ENCODE measurements at regions not wholly inside any gene's neighbourhood (a gene's known extent, or its start where the extent isn't known, plus 50 kb on each side); places are given as distances from the start of the nearest gene placed in this dataset.

DNA sequence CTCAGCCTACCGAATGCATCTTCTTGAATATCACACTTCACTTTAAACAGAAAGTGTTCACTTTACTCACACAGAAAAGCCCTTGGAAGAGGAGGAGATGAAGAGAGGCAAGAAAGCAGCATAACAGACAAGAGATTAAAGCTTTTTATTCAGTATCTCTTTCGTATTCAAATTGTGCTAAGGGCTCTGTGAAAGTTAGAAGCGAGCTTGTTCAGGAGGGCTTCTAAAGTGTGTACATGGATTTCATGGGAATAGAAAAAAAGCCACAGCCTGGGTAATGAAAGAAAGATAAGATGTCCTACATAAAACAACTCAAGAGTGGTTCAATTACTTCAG is 531.9 kb downstream of the TMEM182 start:
- no peak overlapping the region for H3K27ac ChIP-seq (ENCODE audit: low read length)
- WGBS (ENCODE audit: insufficient coverage, insufficient read length): no CpG with 5 or more reads among the region's 3 CpGs
- H3K4me3 ChIP-seq (ENCODE audit: low read length): no peak overlapping the region
- no peaks in the 10 kb centered on the region for H3K27me3 ChIP-seq (ENCODE audit: control insufficient read depth, insufficient read depth, low read length)
- DNase-seq (ENCODE audit: low read depth, low spot score): no peak
- H3K4me1 ChIP-seq (ENCODE audit: control insufficient read depth, insufficient read depth, low read length): no peaks in the 10 kb centered on the region; the same call in 1 of the 2 replicates
- no peaks in the 10 kb centered on the region for H3K9me3 ChIP-seq (ENCODE audit: control insufficient read depth, insufficient read depth, low read length)
- no peaks in the 10 kb centered on the region for H3K36me3 ChIP-seq (ENCODE audit: control insufficient read depth, insufficient read depth, low read length)

DNA sequence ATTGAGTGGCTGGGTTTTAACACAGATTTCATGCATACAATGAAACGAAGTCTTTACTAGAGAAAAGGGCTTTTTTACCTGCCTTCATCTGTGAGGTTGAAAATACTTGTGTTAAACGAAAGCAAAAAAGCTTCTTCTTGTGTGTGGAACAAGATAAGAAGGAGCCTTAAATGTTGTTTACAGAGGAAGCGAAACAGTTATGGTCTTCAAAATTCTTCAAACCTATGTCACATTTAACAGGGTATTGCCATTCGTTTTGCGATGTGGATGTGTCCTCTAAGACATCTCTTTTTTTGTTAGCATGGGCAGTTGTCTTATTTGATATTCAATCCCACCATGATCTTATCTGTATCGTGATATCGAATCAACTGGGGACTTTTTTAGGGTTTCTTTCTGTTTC is 532.6 kb downstream of the TMEM182 start:
- H3K36me3 ChIP-seq (ENCODE audit: control insufficient read depth, insufficient read depth, low read length): no peaks in the 10 kb centered on the region
- H3K9me3 ChIP-seq (ENCODE audit: control insufficient read depth, insufficient read depth, low read length): no peaks in the 10 kb centered on the region
- H3K4me3 ChIP-seq (ENCODE audit: low read length): no peak overlapping the region
- H3K4me1 ChIP-seq (ENCODE audit: control insufficient read depth, insufficient read depth, low read length): no peaks in the 10 kb centered on the region; the same call in 1 of the 2 replicates
- DNase-seq (ENCODE audit: low read depth, low spot score): no peak
- no CpG with 5 or more reads among the region's 7 CpGs for WGBS (ENCODE audit: insufficient coverage, insufficient read length)
- no peak overlapping the region for H3K27ac ChIP-seq (ENCODE audit: low read length)
- H3K27me3 ChIP-seq (ENCODE audit: control insufficient read depth, insufficient read depth, low read length): no peaks in the 10 kb centered on the region

DNA sequence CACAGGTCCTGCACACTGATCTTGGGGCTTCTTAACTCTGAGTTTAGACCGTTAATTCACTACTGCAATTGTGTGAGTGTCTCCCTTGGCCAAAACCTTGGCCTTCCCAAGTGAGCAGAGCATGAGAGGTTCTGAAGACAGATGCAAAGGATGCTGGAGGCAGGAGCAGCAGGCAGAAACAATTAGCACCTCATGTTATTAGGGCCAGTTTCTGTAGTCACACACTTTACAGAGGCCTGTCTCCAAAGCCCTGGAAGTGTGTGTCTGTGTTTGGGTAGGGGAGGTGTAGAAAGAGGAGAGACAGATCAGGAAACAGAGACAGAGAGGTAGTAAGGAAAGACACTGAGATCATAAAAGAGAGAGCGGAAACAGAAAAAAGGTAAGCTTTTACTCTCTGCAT is 533.8 kb downstream of the TMEM182 start:
- Histone ChIP-seq H3K4me3 (ENCODE audit: low read length) (no peak overlapping the region), H3K9me3 (ENCODE audit: control insufficient read depth, insufficient read depth, low read length) (no peaks in the 10 kb centered on the region), H3K27me3 (ENCODE audit: control insufficient read depth, insufficient read depth, low read length) (no peaks in the 10 kb centered on the region), H3K36me3 (ENCODE audit: control insufficient read depth, insufficient read depth, low read length) (no peaks in the 10 kb centered on the region), H3K4me1 (ENCODE audit: control insufficient read depth, insufficient read depth, low read length) (no peaks in the 10 kb centered on the region; the same call in 1 of the 2 replicates), H3K27ac (ENCODE audit: low read length) (no peak overlapping the region)
- no CpG with 5 or more reads among the region's 2 CpGs for WGBS (ENCODE audit: insufficient coverage, insufficient read length)
- no peak for DNase-seq (ENCODE audit: low read depth, low spot score)

DNA sequence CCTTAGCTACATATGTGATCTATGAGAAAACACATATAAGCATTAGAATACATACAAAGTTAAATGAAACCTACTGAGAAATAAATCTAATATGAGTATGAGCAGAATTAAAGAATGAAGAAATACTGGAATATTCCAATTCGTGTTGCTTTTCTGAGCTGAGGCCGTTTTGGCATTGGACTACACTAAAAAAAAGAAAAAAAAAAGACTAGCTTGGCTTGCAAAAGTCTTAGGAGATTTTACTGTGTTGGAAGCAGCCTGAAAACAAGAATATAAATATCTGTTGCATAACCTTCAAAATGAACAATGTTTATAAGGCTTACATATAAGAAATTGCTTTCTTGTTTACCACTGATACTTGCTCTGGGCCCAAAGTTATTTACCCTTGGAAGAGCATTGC is 562.8 kb downstream of the TMEM182 start:
- Histone ChIP-seq H3K27me3 (ENCODE audit: control insufficient read depth, insufficient read depth, low read length) (no peaks in the 10 kb centered on the region), H3K36me3 (ENCODE audit: control insufficient read depth, insufficient read depth, low read length) (no peaks in the 10 kb centered on the region)
- no peak for DNase-seq (ENCODE audit: low read depth, low spot score)

DNA sequence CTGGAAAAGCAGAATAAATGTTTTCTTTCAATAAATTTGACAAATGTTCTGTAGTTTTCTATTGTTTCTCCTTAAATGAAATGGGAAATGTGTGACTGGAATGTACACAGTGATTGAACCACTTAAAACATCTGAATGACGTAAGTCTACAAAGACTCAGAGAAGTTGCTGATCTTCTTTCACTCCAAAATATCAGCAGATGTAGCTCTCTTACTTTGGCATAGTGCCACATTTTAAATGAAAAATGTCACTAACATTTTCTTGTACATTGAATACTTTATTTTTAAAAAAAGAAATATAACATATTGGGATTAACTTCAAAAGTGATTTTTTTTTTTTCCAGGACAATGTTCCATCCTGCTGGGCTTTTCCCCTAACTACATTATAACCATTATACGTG is 565.6 kb downstream of the TMEM182 start:
- no peak for DNase-seq (ENCODE audit: low read depth, low spot score)
- no peaks in the 10 kb centered on the region for H3K36me3 ChIP-seq (ENCODE audit: control insufficient read depth, insufficient read depth, low read length)
- WGBS (ENCODE audit: insufficient coverage, insufficient read length): no CpG with 5 or more reads among the region's 2 CpGs
- H3K4me3 ChIP-seq (ENCODE audit: low read length): no peak overlapping the region
- no peaks in the 10 kb centered on the region for H3K9me3 ChIP-seq (ENCODE audit: control insufficient read depth, insufficient read depth, low read length)
- H3K4me1 ChIP-seq (ENCODE audit: control insufficient read depth, insufficient read depth, low read length): no peaks in the 10 kb centered on the region
- H3K27me3 ChIP-seq (ENCODE audit: control insufficient read depth, insufficient read depth, low read length): no peaks in the 10 kb centered on the region
- H3K27ac ChIP-seq (ENCODE audit: low read length): no peak overlapping the region

More for the DNA sequence above, 562.8 kb downstream of the TMEM182 start:
- Histone ChIP-seq H3K4me3 (ENCODE audit: low read length) (no peak overlapping the region), H3K9me3 (ENCODE audit: control insufficient read depth, insufficient read depth, low read length) (no peaks in the 10 kb centered on the region), H3K27ac (ENCODE audit: low read length) (no peak overlapping the region), H3K4me1 (ENCODE audit: control insufficient read depth, insufficient read depth, low read length) (no peaks in the 10 kb centered on the region)
- no CpG with 5 or more reads among the region's 2 CpGs for WGBS (ENCODE audit: insufficient coverage, insufficient read length)

DNA sequence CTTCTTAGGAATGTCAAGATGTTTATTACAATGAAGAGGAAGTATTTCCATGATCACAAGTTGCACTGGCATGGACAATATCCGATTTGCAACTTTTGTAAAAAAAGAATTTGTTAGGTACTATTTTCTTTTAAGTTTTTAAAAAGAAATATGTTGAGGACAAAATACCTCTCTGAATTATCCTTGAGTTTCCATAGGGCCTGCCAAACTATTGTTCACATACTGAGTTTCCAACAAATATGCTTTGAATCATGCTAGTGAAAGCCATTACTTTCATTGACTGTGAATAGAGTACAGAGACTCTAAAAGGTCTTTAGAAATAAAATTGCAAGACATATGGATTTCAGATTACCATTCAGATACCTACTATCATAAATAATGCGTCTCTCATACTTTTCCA is 566.1 kb downstream of the TMEM182 start:
- Histone ChIP-seq H3K27me3 (ENCODE audit: control insufficient read depth, insufficient read depth, low read length) (no peaks in the 10 kb centered on the region), H3K4me3 (ENCODE audit: low read length) (no peak overlapping the region), H3K9me3 (ENCODE audit: control insufficient read depth, insufficient read depth, low read length) (no peaks in the 10 kb centered on the region), H3K27ac (ENCODE audit: low read length) (no peak overlapping the region), H3K36me3 (ENCODE audit: control insufficient read depth, insufficient read depth, low read length) (no peaks in the 10 kb centered on the region), H3K4me1 (ENCODE audit: control insufficient read depth, insufficient read depth, low read length) (no peaks in the 10 kb centered on the region)
- DNase-seq (ENCODE audit: low read depth, low spot score): no peak
- no CpG with 5 or more reads among the region's 2 CpGs for WGBS (ENCODE audit: insufficient coverage, insufficient read length)

DNA sequence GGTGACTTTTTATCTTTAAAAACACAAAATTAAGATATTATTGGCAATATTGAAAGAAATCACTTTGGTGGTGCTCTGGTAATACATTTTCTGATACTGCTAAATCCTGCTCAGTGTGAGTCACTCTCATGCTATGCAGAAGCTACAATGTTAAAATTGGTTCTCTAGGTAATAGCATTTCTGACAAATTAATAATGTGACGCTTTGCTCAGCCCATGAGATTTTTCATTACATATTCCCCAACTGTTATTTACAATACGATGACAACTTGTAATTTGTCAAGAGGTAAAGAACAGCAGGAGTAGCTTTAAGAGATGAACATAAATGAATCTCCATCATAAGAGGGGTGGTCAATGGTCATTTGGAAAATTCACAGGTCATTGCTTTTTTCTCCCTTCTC is 573.6 kb downstream of the TMEM182 start:
- H3K36me3 ChIP-seq (ENCODE audit: control insufficient read depth, insufficient read depth, low read length): no peaks in the 10 kb centered on the region
- no peak overlapping the region for H3K4me3 ChIP-seq (ENCODE audit: low read length)
- H3K27ac ChIP-seq (ENCODE audit: low read length): no peak overlapping the region
- no peaks in the 10 kb centered on the region for H3K4me1 ChIP-seq (ENCODE audit: control insufficient read depth, insufficient read depth, low read length)
- DNase-seq (ENCODE audit: low read depth, low spot score): no peak
- no CpG with 5 or more reads among the region's 2 CpGs for WGBS (ENCODE audit: insufficient coverage, insufficient read length)
- no peaks in the 10 kb centered on the region for H3K27me3 ChIP-seq (ENCODE audit: control insufficient read depth, insufficient read depth, low read length)
- no peaks in the 10 kb centered on the region for H3K9me3 ChIP-seq (ENCODE audit: control insufficient read depth, insufficient read depth, low read length)

DNA sequence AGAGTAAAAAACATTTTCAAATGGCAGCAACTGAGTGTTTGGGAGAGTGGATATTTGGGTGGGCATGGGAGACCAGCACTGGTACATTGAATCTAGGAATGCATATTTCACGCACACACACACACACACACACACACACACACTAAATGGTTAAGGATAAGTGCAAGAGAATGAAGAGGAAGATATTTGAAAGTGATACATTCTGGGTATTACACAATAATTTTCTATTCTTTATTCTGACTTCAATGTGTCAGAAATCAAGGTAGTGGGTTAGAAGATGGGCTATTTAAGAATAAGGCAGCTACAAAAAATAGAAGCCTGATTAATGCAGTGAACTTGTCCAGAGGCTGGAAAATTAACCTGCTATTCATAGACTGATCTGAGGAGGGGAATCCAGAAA is 577.0 kb downstream of the TMEM182 start:
- no peak for DNase-seq (ENCODE audit: low read depth, low spot score)
- H3K9me3 ChIP-seq (ENCODE audit: control insufficient read depth, insufficient read depth, low read length): no peaks in the 10 kb centered on the region
- H3K27ac ChIP-seq (ENCODE audit: low read length): no peak overlapping the region
- no peaks in the 10 kb centered on the region for H3K36me3 ChIP-seq (ENCODE audit: control insufficient read depth, insufficient read depth, low read length)
- WGBS (ENCODE audit: insufficient coverage, insufficient read length): no CpG with 5 or more reads among the region's 1 CpG
- no peak overlapping the region for H3K4me3 ChIP-seq (ENCODE audit: low read length)
- no peaks in the 10 kb centered on the region for H3K4me1 ChIP-seq (ENCODE audit: control insufficient read depth, insufficient read depth, low read length)
- no peaks in the 10 kb centered on the region for H3K27me3 ChIP-seq (ENCODE audit: control insufficient read depth, insufficient read depth, low read length)

DNA sequence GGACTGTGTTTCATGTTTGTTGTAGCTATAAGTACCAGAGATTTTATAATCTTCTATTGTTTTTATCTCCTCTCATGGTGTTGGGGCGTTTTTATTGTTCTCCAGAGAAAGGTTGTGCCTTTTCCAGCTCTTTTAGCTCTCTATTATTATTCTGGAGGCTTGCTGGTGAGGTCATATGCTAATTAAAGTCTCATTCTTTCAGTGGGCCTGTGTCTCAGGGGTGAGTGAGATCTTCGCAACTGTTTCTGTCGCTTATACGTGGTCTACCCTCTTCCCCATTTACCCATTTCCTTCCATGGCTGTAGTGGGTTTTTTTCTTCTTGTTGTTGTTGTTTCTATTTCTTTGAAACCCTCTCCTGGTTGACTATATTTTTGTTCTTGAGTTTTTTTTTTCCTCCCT is 584.9 kb downstream of the TMEM182 start:
- H3K4me1 ChIP-seq (ENCODE audit: control insufficient read depth, insufficient read depth, low read length): no peaks in the 10 kb centered on the region
- no peak overlapping the region for H3K4me3 ChIP-seq (ENCODE audit: low read length)
- no peaks in the 10 kb centered on the region for H3K36me3 ChIP-seq (ENCODE audit: control insufficient read depth, insufficient read depth, low read length)
- H3K27me3 ChIP-seq (ENCODE audit: control insufficient read depth, insufficient read depth, low read length): no peaks in the 10 kb centered on the region
- no peak for DNase-seq (ENCODE audit: low read depth, low spot score)
- no CpG with 5 or more reads among the region's 4 CpGs for WGBS (ENCODE audit: insufficient coverage, insufficient read length)
- no peak overlapping the region for H3K27ac ChIP-seq (ENCODE audit: low read length)
- H3K9me3 ChIP-seq (ENCODE audit: control insufficient read depth, insufficient read depth, low read length): no peaks in the 10 kb centered on the region

DNA sequence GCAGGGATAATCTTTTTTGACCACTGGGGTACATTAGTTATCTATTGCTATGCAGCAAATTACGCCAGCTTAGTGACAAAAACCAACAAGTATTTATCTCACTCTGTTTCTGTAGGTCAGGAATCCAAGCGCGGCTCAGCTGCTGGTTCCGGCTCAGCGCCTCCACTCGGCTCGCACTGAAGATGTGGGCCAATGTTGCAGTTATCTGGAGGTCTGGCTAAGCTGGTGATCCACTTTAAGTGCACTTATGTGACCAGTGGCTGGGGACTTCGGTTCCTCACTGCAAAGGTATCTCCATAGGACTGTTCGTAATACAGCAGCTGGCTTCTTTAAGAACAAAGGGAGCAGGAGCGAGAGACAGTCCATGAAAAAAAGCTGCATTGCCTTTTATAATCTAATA is 591.9 kb downstream of the TMEM182 start:
- no CpG with 5 or more reads among the region's 10 CpGs for WGBS (ENCODE audit: insufficient coverage, insufficient read length)
- Histone ChIP-seq H3K4me1 (ENCODE audit: control insufficient read depth, insufficient read depth, low read length) (no peaks in the 10 kb centered on the region), H3K9me3 (ENCODE audit: control insufficient read depth, insufficient read depth, low read length) (no peaks in the 10 kb centered on the region), H3K36me3 (ENCODE audit: control insufficient read depth, insufficient read depth, low read length) (no peaks in the 10 kb centered on the region), H3K27me3 (ENCODE audit: control insufficient read depth, insufficient read depth, low read length) (no peaks in the 10 kb centered on the region), H3K27ac (ENCODE audit: low read length) (no peak overlapping the region), H3K4me3 (ENCODE audit: low read length) (no peak overlapping the region)
- DNase-seq (ENCODE audit: low read depth, low spot score): no peak

DNA sequence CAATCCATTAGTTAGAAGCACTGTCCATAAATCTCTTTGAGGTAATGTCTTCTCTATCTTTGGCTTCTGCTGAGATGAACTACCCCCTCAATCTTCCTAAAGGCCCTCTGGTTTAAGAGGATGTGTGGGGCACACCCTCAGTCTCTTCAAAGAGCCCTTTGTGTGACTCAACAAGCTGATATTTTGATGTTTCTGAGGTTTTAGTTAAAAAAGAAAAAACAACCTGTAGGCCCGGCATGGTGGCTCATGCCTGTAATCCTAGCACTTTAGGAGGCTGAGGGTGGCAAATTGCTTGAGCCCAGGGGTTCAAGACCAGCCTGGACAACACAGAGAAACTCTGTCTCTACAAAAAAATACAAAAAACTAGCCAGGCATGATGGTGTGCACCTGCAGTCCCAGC is 593.5 kb downstream of the TMEM182 start:
- H3K4me3 ChIP-seq (ENCODE audit: low read length): no peak overlapping the region
- H3K27me3 ChIP-seq (ENCODE audit: control insufficient read depth, insufficient read depth, low read length): no peaks in the 10 kb centered on the region
- no peaks in the 10 kb centered on the region for H3K9me3 ChIP-seq (ENCODE audit: control insufficient read depth, insufficient read depth, low read length)
- no peaks in the 10 kb centered on the region for H3K36me3 ChIP-seq (ENCODE audit: control insufficient read depth, insufficient read depth, low read length)
- no CpG with 5 or more reads among the region's 1 CpG for WGBS (ENCODE audit: insufficient coverage, insufficient read length)
- H3K4me1 ChIP-seq (ENCODE audit: control insufficient read depth, insufficient read depth, low read length): no peaks in the 10 kb centered on the region
- no peak for DNase-seq (ENCODE audit: low read depth, low spot score)
- H3K27ac ChIP-seq (ENCODE audit: low read length): no peak overlapping the region

All from iPS DF 6.9 (cell line).